T-helper 22 cell (primary cell): ENCODE measurements at regions not wholly inside any gene's neighbourhood (a gene's known extent, or its start where the extent isn't known, plus 50 kb on each side); places are given as distances from the start of the nearest gene placed in this dataset.

Experiments used
- DNase-seq: peaks from one replicate; pipeline ENCODE4 v3.0.0-alpha.2; 2020; ENCODE audit warnings: low read depth

GRCh38 chr12:126107659-126108058, 1042.4 kb downstream of the AACS start:
- no peak for DNase-seq

- no peak for DNase-seq
Observed at GRCh38 chr12:126108247-126108646, 1043.0 kb downstream of the AACS start.

- DNase-seq: no peak
Observed at GRCh38 chr12:126112141-126112540, 1046.9 kb downstream of the AACS start.

- DNase-seq: no peak
Observed at GRCh38 chr12:126112849-126113248, 1047.6 kb downstream of the AACS start.

GRCh38 chr12:126114441-126114840, 1049.2 kb downstream of the AACS start:
- no peak for DNase-seq

GRCh38 chr12:126117502-126117901, 1052.3 kb downstream of the AACS start:
- DNase-seq: no peak

- DNase-seq: no peak
Observed at GRCh38 chr12:126139355-126139754, 1074.1 kb downstream of the AACS start.

GRCh38 chr12:126144603-126145002, 1079.4 kb downstream of the AACS start:
- DNase-seq: no peak

GRCh38 chr12:126147321-126147720, 1082.1 kb downstream of the AACS start:
- no peak for DNase-seq

- DNase-seq: no peak
Observed at GRCh38 chr12:126156806-126157574, 1091.8 kb downstream of the AACS start.

- no peak for DNase-seq
Observed at GRCh38 chr12:126157575-126157966, 1092.3 kb downstream of the AACS start.

- no peak for DNase-seq
Observed at GRCh38 chr12:126159139-126159538, 1093.9 kb downstream of the AACS start.

GRCh38 chr12:126160912-126161311, 1095.7 kb downstream of the AACS start:
- no peak for DNase-seq

- no peak for DNase-seq
Observed at GRCh38 chr12:126163984-126164383, 1098.7 kb downstream of the AACS start.

GRCh38 chr12:126171937-126172559, 1106.8 kb downstream of the AACS start:
- DNase-seq: no peak

- DNase-seq: no peak
Observed at GRCh38 chr12:126182619-126183236, 1117.5 kb downstream of the AACS start.

GRCh38 chr12:126185025-126185424, 1119.8 kb downstream of the AACS start:
- no peak for DNase-seq

GRCh38 chr12:126189856-126190255, 1124.6 kb downstream of the AACS start:
- no peak for DNase-seq

GRCh38 chr12:126191031-126191891, 1126.0 kb downstream of the AACS start:
- no peak for DNase-seq

GRCh38 chr12:126191949-126192348, 1126.7 kb downstream of the AACS start:
- DNase-seq: no peak

- DNase-seq: no peak
Observed at GRCh38 chr12:126193190-126193589, 1128.0 kb downstream of the AACS start.

GRCh38 chr12:126196263-126196662, 1131.0 kb downstream of the AACS start:
- DNase-seq: no peak
